Activated T-helper 2 cell treated with anti-CD3 and anti-CD28 coated beads, Interferon-gamma antibody, Interleukin-2, Interleukin-4, amounts not matched to agents 10 μg/mL and 5 μg/mL and 100 μg/mL, durations not matched to agents 14 hours and 24 hours and 36 hours (primary cell): ENCODE measurements at regions not wholly inside any gene's neighbourhood (a gene's known extent, or its start where the extent isn't known, plus 50 kb on each side); places are given as distances from the start of the nearest gene placed in this dataset.

ENCODE experiments used
- DNase-seq: peaks from one replicate; pipeline ENCODE4 v3.0.0; 2021; ENCODE audit warnings: low spot score
- H3K27ac Mint-ChIP-seq: one replicate; pipeline ENCODE4 v1.8.0; 2021; ENCODE audit warnings: mixed read lengths
- H3K27me3 Mint-ChIP-seq: one replicate; pipeline ENCODE4 v1.8.0; 2021; ENCODE audit warnings: low read depth, mixed read lengths
- H3K36me3 Mint-ChIP-seq: one replicate; pipeline ENCODE4 v1.8.0; 2021; ENCODE audit warnings: low read depth, mixed read lengths
- H3K4me1 Mint-ChIP-seq: one replicate; pipeline ENCODE4 v1.8.0; 2021; ENCODE audit warnings: low read depth, mixed read lengths
- H3K4me3 Mint-ChIP-seq: one replicate; pipeline ENCODE4 v1.8.0; 2021; ENCODE audit warnings: low read depth, mild to moderate bottlenecking, moderate library complexity, mixed read lengths
- H3K9me3 Mint-ChIP-seq: one replicate; pipeline ENCODE4 v1.8.0; 2021; ENCODE audit warnings: mixed read lengths
- intact Hi-C: fragments of 100-400 bp; cut with micrococcal nuclease; formaldehyde crosslinking; loops from one replicate; pipeline ENCODE4 v1.15.1; 2023

- intact Hi-C loops, result loop anchor here (1.0 to 10.0 kb wide), 2 partner anchors 305 to 448 kb away; no protein-coding TSS in a partner anchor
- Mint-ChIP-seq H3K4me1 (peaks cover 3% of the 10 kb centered on the region), H3K4me3 (no peak overlapping the region), H3K36me3 (no peaks in the 10 kb centered on the region), H3K27me3 (peaks cover 21% of the 10 kb centered on the region), H3K9me3 (peaks cover 4% of the 10 kb centered on the region), H3K27ac (no peak overlapping the region)
- DNase-seq, result peak; percentile 67
Measured at GRCh38 chr1:114282751-114283403, 129.2 kb upstream of the SYT6 start.

- Mint-ChIP-seq H3K4me3 (no peak overlapping the region), H3K36me3 (no peaks in the 10 kb centered on the region), H3K4me1 (peaks cover 3% of the 10 kb centered on the region), H3K27me3 (peaks cover 32% of the 10 kb centered on the region), H3K27ac (no peak overlapping the region), H3K9me3 (peaks cover 4% of the 10 kb centered on the region)
- DNase-seq, result no peak
- intact Hi-C loops, result no loop called here
Measured at GRCh38 chr1:114278911-114279310, 125.2 kb upstream of the SYT6 start.

GRCh38 chr1:114278430-114278829, 124.8 kb upstream of the SYT6 start:
- Mint-ChIP-seq H3K27ac (no peak overlapping the region), H3K36me3 (no peaks in the 10 kb centered on the region), H3K27me3 (peaks cover 29% of the 10 kb centered on the region), H3K4me1 (peaks cover 3% of the 10 kb centered on the region), H3K4me3 (no peak overlapping the region), H3K9me3 (peaks cover 4% of the 10 kb centered on the region)
- intact Hi-C loops, result no loop called here
- DNase-seq, result no peak

DNA sequence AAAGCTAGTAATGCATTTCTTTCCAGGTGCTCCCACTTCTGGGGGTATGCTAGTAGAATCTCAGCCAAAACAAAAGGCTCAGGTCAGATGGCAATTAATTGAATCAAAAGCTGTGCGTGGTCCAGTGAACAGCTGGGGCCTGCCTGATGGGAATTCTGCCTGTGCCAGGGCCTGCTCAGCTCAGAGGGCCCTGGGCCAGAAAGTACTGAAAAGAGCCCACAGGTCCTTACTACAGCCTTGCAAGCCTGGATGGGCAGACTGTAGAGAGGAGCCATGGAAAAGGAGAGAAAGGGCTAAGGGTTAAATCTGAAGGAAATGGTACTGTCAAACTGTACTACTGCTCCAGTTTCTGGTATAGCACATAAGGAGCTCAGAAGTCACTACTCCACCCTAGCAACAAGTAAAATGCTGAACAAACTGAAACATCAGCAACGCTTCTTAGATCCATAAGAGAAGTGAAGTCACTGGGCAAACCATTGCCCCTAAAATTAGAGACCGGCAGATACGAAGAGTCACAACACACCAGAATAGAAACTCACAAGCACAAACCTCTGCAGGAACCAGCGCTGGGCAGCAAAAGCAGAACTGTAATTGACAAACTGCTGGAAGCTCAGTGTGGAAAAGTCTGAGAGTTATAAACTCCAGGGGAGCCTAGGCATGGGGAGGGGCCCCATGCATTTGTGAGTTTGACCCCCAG, 121.1 kb upstream of the SYT6 start:
- Mint-ChIP-seq H3K36me3 (no peaks in the 10 kb centered on the region), H3K4me3 (no peak overlapping the region), H3K27me3 (peaks cover 33% of the 10 kb centered on the region), H3K9me3 (no peaks in the 10 kb centered on the region), H3K27ac (no peak overlapping the region), H3K4me1 (no peaks in the 10 kb centered on the region)
- no peak for DNase-seq
- intact Hi-C loops, result no loop called here

- H3K27me3 Mint-ChIP-seq, result peaks cover 35% of the 10 kb centered on the region
- no peaks in the 10 kb centered on the region for H3K36me3 Mint-ChIP-seq
- no peak for DNase-seq
- no peaks in the 10 kb centered on the region for H3K4me1 Mint-ChIP-seq
- intact Hi-C loops, result no loop called here
- H3K9me3 Mint-ChIP-seq, result no peaks in the 10 kb centered on the region
- H3K4me3 Mint-ChIP-seq, result no peak overlapping the region
- no peak overlapping the region for H3K27ac Mint-ChIP-seq
Measured at GRCh38 chr1:114272593-114272992, 118.9 kb upstream of the SYT6 start.

- Mint-ChIP-seq H3K9me3 (no peaks in the 10 kb centered on the region), H3K4me3 (no peak overlapping the region), H3K36me3 (no peaks in the 10 kb centered on the region), H3K4me1 (no peaks in the 10 kb centered on the region), H3K27ac (no peak overlapping the region), H3K27me3 (peaks cover 25% of the 10 kb centered on the region)
- no peak for DNase-seq
- intact Hi-C loops, result no loop called here
Measured at GRCh38 chr1:114270718-114271117, 117.0 kb upstream of the SYT6 start.

DNA sequence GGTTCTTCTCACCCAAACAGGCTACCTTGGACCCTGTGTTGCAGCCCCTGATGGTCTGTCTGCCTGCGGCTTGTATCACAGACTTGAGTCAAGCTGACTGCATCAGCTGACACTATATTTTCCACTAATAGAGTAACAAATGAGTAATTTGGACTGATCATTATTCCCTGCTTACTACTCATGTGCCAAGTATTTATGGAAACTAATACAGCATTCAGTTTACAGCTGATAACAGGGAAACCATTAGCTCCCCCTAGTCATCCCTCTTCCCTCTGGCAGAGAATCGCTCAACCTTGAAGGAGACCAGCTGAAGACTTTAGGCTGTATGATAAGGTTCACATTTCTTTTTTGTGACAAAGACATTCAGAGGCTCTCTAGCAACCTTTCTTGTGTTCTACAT, 116.6 kb upstream of the SYT6 start:
- Mint-ChIP-seq H3K9me3 (no peaks in the 10 kb centered on the region), H3K27me3 (peaks cover 25% of the 10 kb centered on the region), H3K4me1 (no peaks in the 10 kb centered on the region), H3K36me3 (no peaks in the 10 kb centered on the region), H3K27ac (no peak overlapping the region), H3K4me3 (no peak overlapping the region)
- no peak for DNase-seq
- intact Hi-C loops, result no loop called here

- DNase-seq, result no peak
- Mint-ChIP-seq H3K27ac (no peak overlapping the region), H3K9me3 (no peaks in the 10 kb centered on the region), H3K4me3 (no peak overlapping the region), H3K4me1 (no peaks in the 10 kb centered on the region), H3K27me3 (peaks cover 24% of the 10 kb centered on the region), H3K36me3 (no peaks in the 10 kb centered on the region)
- intact Hi-C loops, result no loop called here
Measured at GRCh38 chr1:114269539-114269938, 115.9 kb upstream of the SYT6 start.

DNA sequence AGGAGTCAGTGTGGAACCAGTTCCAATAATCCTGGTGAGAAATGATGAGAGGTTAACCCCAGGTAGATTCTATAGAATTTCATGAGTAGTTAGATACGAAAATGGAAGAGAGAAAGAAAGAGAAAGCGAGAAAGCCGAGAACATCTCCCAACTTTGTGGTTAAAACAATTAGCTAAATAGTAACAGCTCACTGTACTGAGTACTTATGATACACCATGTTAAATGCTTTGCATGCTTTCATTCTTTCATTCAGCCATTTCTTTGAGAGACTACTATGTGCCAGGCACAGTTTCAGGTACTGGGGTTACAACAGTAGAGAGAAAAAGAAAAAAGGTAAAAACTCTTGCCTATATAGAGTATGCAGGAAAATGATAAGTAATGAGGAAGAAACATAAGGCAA, 109.7 kb upstream of the SYT6 start:
- Mint-ChIP-seq H3K36me3 (no peaks in the 10 kb centered on the region), H3K4me1 (no peaks in the 10 kb centered on the region), H3K27ac (no peak overlapping the region), H3K4me3 (no peak overlapping the region), H3K9me3 (no peaks in the 10 kb centered on the region), H3K27me3 (peaks cover 8% of the 10 kb centered on the region)
- intact Hi-C loops, result no loop called here
- DNase-seq, result no peak

- no peaks in the 10 kb centered on the region for H3K36me3 Mint-ChIP-seq
- H3K4me3 Mint-ChIP-seq, result no peak overlapping the region
- H3K4me1 Mint-ChIP-seq, result no peaks in the 10 kb centered on the region
- H3K27ac Mint-ChIP-seq, result no peak overlapping the region
- H3K9me3 Mint-ChIP-seq, result no peaks in the 10 kb centered on the region
- intact Hi-C loops, result no loop called here
- H3K27me3 Mint-ChIP-seq, result peaks cover 8% of the 10 kb centered on the region
- DNase-seq, result no peak
Measured at GRCh38 chr1:114262337-114262736, 108.7 kb upstream of the SYT6 start.

- H3K27ac Mint-ChIP-seq, result no peak overlapping the region
- intact Hi-C loops, result no loop called here
- no peaks in the 10 kb centered on the region for H3K9me3 Mint-ChIP-seq
- H3K36me3 Mint-ChIP-seq, result no peaks in the 10 kb centered on the region
- H3K27me3 Mint-ChIP-seq, result peaks cover 5% of the 10 kb centered on the region
- H3K4me3 Mint-ChIP-seq, result no peak overlapping the region
- no peak for DNase-seq
- no peaks in the 10 kb centered on the region for H3K4me1 Mint-ChIP-seq
Measured at GRCh38 chr1:114260805-114261484, 107.3 kb upstream of the SYT6 start.

DNA sequence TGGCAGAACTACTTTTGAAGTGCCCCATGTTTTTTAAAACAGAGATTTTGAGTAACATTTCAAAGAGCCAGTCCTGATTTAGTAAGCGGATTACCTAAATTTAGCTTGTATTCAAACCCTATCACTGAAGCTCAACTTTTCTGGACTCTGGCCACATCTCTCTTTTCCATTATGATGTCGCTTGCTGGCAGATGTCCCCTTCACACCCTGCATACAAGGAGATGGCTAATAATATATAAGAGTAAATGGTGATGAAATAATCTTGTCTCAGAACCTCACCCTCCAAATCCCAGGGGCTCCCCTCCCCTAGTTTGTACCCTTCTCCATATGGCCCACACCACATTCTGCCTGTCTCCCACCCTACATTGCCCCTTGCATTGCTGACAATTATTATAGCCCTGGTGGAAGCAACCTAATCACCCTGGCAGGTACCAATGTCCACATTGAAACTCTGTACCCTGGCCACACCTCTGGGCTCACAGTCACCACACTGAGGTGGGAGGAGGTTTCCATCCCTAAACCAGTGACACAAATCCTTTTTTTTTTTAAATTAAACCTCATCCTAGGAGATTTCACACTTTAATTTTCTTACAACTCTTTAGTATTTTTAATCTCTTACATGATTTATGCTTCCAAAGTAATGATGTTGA, 106.0 kb upstream of the SYT6 start:
- no peaks in the 10 kb centered on the region for H3K4me1 Mint-ChIP-seq
- H3K4me3 Mint-ChIP-seq, result no peak overlapping the region
- H3K27ac Mint-ChIP-seq, result no peak overlapping the region
- no peak for DNase-seq
- H3K9me3 Mint-ChIP-seq, result no peaks in the 10 kb centered on the region
- H3K27me3 Mint-ChIP-seq, result no peaks in the 10 kb centered on the region
- intact Hi-C loops, result no loop called here
- H3K36me3 Mint-ChIP-seq, result no peaks in the 10 kb centered on the region

- Mint-ChIP-seq H3K4me3 (no peak overlapping the region), H3K4me1 (no peaks in the 10 kb centered on the region), H3K27me3 (no peaks in the 10 kb centered on the region), H3K27ac (no peak overlapping the region), H3K36me3 (no peaks in the 10 kb centered on the region), H3K9me3 (no peaks in the 10 kb centered on the region)
- intact Hi-C loops, result no loop called here
- no peak for DNase-seq
Measured at GRCh38 chr1:114258633-114259032, 105.0 kb upstream of the SYT6 start.
